HG03565 (cell line): ENCODE measurements at regions not wholly inside any gene's neighbourhood (a gene's known extent, or its start where the extent isn't known, plus 50 kb on each side); places are given as distances from the start of the nearest gene placed in this dataset.

Source experiments
- ATAC-seq: cut with Tn5 transposase; IDR thresholded peaks from one replicate; pipeline ENCODE4 v1.9.1; 2021; ENCODE audit warnings: mild to moderate bottlenecking, moderate library complexity; ENCODE audit not compliant: unreplicated experiment

DNA sequence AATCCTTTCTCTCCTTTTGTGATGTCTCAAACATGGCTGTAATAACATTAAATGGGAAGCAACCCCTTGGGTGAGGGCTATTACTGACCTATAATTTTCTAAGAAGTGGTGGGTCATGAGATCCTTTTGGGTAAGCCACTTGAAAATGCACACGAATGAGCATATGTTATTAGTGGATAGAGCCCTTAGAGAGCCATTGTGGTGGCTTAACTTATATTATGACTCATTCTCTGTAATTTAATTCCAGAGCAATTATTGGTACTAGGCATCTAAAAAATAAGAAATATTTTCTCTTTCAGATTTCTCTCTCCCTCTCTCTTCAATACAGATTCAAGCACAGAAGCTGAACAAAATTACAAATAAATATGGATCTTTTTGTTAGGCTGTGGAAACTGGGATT is 1177.4 kb upstream of the PHF14 start:
- no peak for ATAC-seq

- ATAC-seq: no peak
Measured at GRCh38 chr7:9822458-9823290, 1151.0 kb upstream of the PHF14 start.

- no peak for ATAC-seq
Measured at GRCh38 chr7:9835199-9835598, 1138.5 kb upstream of the PHF14 start.

DNA sequence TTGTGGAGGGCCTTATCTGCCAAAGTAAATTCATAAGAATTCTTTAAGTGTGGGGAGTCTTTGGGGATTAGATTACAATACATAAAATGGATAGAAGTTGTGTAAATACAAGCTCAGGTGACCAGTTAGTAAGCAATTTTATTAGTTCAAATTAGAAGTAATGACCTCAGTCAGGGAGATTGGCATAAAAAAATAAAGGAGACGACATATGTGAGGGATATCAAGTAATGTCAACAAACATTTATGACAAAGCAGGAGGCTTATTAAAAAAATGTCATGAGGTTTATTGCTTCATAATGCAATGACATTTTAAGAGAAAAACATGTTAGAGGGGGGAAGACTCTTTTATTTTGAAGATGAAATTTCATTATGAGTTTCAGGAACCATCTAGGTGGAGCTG is 1137.0 kb upstream of the PHF14 start:
- ATAC-seq: no peak

DNA sequence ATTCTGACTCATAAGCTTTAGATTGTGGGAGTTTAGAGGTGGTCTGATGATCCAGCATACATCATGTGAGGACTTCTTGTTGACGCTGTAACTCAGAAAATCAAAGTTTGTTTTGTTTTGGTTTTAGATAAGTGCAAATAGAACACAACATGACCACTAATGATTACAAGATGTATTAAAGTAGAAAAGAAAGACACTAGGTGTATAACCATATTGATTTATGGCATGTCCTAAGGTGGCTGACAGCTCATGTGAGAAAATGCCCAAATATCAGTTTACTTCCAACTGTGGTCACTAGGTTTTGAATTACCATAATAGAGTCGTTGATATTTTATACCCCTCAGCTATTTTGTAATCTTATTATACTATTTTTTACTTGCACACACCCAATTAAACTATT is 1131.4 kb upstream of the PHF14 start:
- no peak for ATAC-seq

DNA sequence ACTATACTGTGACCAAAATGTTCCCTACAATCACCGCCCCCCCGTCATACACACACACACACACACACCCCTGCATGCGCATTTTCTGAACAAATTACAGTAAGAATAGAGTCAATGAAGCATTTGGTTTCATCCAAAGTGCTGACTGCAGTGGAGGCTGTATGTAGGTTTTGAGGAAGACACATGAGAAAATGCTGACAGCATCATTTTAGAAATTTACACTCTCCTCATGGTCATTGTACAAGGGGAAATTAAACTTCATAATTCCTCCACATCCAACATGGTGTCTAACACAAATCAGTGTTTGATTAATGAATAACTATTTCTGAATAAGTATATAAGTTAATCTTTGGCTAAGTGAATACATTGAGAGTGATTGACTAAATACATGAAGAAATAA is 1126.8 kb upstream of the PHF14 start:
- no peak for ATAC-seq

DNA sequence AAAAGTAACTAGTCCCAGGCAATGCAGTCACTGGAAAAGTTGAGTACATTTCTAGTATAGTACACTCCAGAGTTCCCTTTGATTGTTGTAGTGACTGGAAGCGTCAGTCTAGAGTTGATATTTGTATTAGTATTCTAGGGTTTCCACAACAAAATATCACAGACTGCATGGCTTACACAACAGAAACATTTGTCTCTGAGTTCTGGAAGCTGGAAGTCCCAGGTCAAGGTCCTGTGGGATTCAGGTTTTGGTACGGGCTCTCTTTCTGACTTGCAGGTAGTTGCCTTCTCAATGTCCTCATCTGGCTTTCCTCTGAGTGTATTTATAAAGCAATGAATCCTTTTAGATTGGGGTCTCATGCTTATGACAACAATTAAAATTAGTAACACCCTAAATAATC is 1119.1 kb upstream of the PHF14 start:
- ATAC-seq: no peak

GRCh38 chr7:9856668-9857067 is 1117.0 kb upstream of the PHF14 start:
- ATAC-seq: no peak

DNA sequence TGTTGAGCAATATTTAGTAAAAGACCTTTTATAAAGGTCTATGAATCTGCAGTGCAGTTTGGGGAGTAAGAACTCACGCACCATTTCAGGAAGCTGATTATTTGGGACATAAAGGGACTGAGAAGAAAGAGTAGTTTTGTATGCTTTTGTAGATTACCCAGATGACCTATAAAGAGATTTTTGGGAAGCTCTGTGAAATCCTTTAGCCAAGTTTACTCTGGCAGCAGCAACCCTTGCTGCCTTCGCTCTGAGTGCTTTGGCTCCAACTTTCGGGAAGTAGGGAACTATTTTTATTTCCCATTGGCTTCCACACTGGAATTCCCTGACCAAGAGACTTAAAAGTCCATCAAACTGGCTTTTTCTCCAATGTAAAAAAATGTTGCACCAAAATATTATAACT is 1110.1 kb upstream of the PHF14 start:
- no peak for ATAC-seq

DNA sequence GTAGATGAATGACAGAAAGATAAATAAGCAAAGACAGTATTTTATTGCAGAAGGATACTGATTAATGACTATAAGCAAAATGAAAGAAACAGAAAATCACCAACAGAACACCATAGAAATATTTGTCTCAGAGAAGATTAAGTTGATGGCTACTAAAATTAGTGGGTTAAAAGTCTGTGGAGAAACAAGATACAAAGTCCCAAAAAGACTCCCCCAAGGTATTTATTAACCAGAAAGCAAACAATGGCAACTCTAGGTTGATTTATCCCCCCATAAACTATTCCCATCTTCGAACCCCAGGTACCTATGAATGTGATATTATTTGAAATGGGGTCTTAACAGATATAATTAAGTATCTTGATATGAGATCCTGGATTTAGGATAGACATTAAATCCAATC is 1104.5 kb upstream of the PHF14 start:
- ATAC-seq: no peak

- no peak for ATAC-seq
Measured at GRCh38 chr7:9869566-9869965, 1104.1 kb upstream of the PHF14 start.

- no peak for ATAC-seq
Measured at GRCh38 chr7:9870674-9871073, 1103.0 kb upstream of the PHF14 start.

- no peak for ATAC-seq
Measured at GRCh38 chr7:9874182-9874581, 1099.5 kb upstream of the PHF14 start.

- ATAC-seq: no peak
Measured at GRCh38 chr7:9876053-9876452, 1097.6 kb upstream of the PHF14 start.

GRCh38 chr7:9889554-9889953 is 1084.1 kb upstream of the PHF14 start:
- ATAC-seq: no peak

- ATAC-seq: no peak
Measured at GRCh38 chr7:9890092-9890491, 1083.6 kb upstream of the PHF14 start.

DNA sequence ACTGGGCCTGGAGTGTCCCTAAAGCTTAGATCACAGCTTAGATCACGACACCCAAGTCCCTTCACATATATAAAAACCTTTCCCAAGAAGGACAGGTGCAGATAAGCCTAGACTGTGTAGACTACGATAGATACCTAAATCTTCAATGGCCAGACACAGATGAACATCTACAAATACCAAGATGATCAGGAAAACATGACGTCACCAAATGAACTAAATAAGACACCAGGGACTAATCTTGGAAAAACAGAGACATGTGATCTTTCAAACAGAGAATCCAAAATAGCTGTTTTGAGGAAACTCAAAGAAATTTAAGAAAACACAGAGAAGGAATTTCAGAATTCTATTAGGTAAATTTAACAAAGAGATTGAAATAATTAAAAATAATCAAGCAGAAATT is 1082.6 kb upstream of the PHF14 start:
- no peak for ATAC-seq

DNA sequence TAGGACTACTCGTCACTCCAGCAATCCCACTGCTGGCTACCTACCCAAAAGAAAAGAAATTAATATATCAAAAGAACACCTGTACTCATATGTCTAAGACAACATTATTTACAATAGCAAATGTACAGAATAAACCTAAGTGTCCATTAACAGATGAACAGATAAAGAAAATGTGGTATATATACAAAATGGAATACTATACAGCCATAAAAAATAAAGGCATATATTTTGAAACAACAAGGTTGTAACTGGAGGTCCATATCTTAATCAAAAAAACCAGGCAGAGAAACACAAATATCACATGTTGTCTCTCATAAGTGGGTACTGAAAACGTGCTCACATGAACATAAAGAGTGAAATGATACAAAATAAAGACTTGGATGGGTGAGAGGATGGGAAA is 1073.3 kb upstream of the PHF14 start:
- ATAC-seq: no peak

DNA sequence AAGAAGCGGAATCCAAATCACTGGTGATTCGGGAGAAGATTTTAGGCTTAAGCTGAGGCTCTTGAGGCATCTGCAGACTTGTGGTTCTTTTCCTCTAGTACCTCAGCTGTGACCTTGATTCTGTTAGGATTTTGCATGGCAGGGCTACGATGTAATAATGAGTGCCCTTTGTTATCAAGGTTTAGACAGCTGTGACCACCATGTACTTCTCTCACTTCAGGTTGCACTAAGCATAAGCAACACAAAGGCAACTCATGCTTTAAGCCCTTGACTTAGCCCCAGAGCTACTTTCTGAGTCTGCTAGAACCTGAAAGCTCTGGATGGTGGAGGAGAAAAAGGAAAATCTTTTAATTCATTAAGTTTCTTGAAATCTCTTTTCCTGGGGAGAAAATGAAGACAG is 1052.3 kb upstream of the PHF14 start:
- no peak for ATAC-seq

DNA sequence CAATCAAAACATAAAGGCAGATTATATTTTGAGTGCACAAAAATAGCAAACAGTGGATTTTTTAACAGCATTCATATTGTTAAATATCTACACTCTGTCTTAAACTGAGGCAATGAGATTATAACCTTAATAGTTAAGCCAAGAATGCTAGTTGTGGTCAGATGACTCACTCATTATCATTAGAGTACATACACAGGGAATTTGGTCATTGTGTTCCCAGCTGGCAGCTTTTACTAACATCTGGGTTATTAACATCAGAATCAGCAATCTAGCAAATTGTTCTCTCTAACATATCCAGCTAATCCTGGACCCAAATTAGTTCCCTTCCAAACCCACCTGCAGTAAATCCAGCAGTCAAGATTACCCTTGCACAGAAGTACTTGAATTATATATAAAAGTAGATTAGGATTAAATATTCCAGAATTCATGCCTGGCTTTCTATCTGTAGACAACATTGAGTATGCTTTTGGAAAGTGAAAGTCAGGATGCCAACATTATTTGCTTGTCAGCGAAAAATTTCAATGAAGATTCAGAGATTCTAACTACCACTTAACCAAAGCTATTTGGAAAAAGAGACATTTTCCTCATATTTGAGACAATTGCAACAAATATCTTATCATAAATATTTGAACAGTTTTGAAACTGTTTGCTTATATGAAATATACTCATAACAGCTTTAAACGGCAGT is 1035.6 kb upstream of the PHF14 start:
- ATAC-seq: no peak

DNA sequence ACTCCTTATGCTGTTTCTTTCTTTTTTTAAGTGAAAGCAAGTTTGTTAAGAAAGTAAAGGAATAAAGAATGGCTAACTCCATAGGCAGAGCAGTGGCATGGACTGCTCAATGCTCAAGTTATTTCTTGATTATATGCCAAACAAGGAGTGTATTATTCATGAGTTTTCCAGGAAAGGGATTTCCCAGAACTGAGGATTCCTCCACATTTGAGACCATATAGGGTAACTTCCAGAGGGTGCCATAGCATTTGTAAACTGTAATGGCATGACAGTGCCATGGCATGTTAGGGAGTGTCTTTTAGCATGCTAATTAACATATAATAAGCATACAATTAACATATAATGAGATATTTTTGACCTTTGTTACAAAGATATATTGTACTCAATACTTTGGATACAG is 1034.5 kb upstream of the PHF14 start:
- no peak for ATAC-seq

DNA sequence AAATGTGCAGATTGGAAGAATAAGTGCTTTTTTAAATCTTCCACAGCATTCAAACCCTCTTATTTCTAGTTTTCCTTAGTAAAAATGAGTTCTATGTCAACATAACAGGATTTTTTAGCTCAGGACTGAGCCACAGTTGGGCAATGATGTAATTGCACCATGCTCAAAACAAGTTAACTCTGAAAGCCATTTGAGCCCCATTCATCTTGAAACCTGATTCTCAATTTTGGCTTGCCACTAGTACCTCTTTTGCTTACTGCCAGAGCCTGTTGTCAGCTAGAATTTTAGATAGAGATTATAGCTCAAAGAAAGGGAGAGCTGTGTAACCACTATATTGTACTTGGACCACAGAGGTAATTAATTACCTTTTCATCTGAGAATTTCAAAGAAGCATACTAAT is 1028.5 kb upstream of the PHF14 start:
- no peak for ATAC-seq

DNA sequence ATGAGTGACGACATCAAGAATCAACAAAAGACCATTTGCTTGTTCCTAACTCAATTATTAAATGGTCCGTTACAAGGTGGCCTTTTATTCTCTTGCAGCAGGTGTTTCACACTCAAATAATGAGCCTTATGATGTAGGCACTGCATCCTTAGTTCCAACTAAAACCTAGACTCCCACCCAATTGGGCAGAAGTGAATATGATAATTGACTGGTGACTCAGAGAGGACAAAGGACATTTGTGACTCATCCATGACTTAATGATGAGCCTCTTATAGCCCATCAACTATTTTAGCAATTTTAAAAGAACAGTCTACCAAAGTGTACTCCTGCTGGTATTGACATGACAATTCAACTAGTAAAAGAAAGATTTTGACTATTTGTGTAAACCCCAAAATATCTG is 1027.8 kb upstream of the PHF14 start:
- ATAC-seq: no peak
